IPS DF 6.9 (cell line): ENCODE measurements at regions not wholly inside any gene's neighbourhood (a gene's known extent, or its start where the extent isn't known, plus 50 kb on each side); places are given as distances from the start of the nearest gene placed in this dataset.
A peak's percentile ranks its signal among the peaks of the same experiment; 100 is the strongest.

ENCODE experiments used
- DNase-seq: peaks from one replicate; pipeline ENCODE4 v3.0.0-alpha.2; 2013; ENCODE audit warnings: low read depth, low spot score
- H3K27ac ChIP-seq: one replicate; pipeline ENCODE4 v1.5.1; 2013; ENCODE audit warnings: low read length, control low read depth
- H3K27me3 ChIP-seq: 2 replicates; pipeline ENCODE4 v1.6.1; 2013; ENCODE audit warnings: mild to moderate bottlenecking, low read length; ENCODE audit not compliant: control insufficient read depth, insufficient read depth
- H3K36me3 ChIP-seq: 2 replicates; pipeline ENCODE4 v1.6.1; 2013; ENCODE audit warnings: low read length; ENCODE audit not compliant: control insufficient read depth, insufficient read depth
- H3K4me1 ChIP-seq: 2 replicates; pipeline ENCODE4 v1.6.1; 2013; ENCODE audit warnings: low read length; ENCODE audit not compliant: control insufficient read depth, insufficient read depth
- H3K4me3 ChIP-seq: 2 replicates; pipeline ENCODE4 v1.5.1; 2013; ENCODE audit warnings: mild to moderate bottlenecking, low read length
- H3K9me3 ChIP-seq: 2 replicates; pipeline ENCODE4 v1.6.1; 2013; ENCODE audit warnings: low read length, inconsistent platforms; ENCODE audit not compliant: control insufficient read depth, insufficient read depth
- WGBS: extraction: QIAGEN DNeasy Blood & Tissue Kit; methylation state at CpG from one replicate; pipeline ENCODE4 v1.1.7; 2013; ENCODE audit warnings: mixed read lengths, missing lambda C conversion rate; ENCODE audit not compliant: insufficient read length, insufficient coverage; 5-methylcytosine and 5-hydroxymethylcytosine counted together

DNA sequence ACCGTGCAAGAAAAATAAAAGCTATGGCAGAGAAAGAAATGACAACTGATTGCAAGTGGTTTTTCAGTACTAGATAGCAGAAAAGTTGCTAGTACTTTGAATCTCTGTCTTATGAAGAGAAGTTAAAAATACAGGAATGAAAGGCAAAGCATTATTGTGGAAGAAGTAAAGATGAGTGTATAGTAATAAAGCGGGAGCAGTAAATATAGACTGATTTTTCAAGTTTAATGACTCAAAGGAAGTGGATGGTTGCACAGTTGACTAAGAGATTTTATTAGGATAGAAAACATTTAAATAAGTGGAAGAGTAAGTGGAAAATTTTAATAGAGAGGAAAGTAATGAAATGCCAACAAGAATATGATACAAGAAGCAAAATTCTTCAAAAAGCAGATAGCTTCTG lies 1076.1 kb upstream of the CADM2 start:
- no peak overlapping the region for H3K27ac ChIP-seq
- no peaks in the 10 kb centered on the region for H3K4me1 ChIP-seq
- H3K27me3 ChIP-seq = no peaks in the 10 kb centered on the region
- H3K4me3 ChIP-seq = no peak overlapping the region
- no peaks in the 10 kb centered on the region for H3K36me3 ChIP-seq
- no peak for DNase-seq
- WGBS = 100% methylated on average over 1 of the region's 2 CpGs
- H3K9me3 ChIP-seq = no peaks in the 10 kb centered on the region

DNA sequence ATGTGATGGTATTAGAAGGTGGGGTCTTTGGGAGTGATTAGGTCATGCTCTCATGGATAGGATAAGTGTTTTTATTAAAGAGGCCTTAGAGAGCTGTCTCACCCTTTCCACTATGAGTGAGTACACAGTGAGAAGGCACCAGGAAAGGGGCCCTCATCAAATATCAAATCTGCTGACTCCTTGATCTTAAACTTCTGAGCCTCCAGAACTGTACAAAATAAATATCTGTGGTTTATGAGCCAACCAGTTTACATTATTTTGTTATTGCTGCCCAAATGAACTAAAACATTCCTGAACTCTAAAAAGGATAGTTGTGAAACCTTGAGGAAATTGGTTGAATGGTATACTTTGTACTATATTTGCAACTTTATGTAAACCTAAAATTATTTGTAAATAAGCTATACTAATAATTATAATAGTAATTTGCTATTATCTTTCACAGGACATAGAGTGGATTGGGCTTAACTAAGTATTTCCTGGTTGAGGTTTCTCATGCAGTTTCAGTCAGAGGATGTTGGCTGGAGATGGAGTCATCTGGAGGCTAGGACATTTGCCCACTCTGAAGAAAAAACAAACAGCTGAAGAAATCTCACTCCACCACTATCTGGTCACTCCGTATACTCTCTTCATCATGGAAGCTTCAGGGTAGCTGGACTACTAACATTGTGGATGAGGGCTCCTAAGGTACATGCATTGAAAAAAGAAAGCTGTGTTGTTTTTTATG lies 1068.6 kb upstream of the CADM2 start:
- WGBS = no CpG with 5 or more reads among the region's 1 CpG
- H3K4me1 ChIP-seq = no peaks in the 10 kb centered on the region
- DNase-seq = no peak

DNA sequence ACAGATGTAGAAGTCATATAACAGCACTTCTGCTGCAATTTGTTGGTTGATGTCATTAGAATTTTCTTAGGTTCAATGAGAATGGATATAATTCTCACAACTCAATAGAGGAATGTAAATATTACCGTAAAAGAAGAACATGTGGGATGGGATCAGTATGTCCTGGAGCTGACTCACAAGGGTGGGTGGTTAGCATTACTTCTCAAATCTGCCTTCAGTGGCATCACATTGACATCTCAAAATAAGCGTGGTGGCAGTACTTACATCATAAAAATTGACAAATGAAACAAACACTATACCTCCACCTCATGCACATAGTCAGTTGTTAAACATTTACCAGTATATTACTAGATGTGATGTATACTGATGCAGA lies 1068.0 kb upstream of the CADM2 start:
- H3K4me3 ChIP-seq = no peak overlapping the region
- H3K4me1 ChIP-seq = no peaks in the 10 kb centered on the region
- H3K27ac ChIP-seq = no peak overlapping the region
- H3K36me3 ChIP-seq = no peaks in the 10 kb centered on the region
- no CpG with 5 or more reads among the region's 2 CpGs for WGBS
- no peaks in the 10 kb centered on the region for H3K27me3 ChIP-seq
- DNase-seq = no peak
- no peaks in the 10 kb centered on the region for H3K9me3 ChIP-seq

More for the DNA sequence above, 1068.6 kb upstream of the CADM2 start:
- Histone ChIP-seq H3K36me3 (no peaks in the 10 kb centered on the region), H3K9me3 (no peaks in the 10 kb centered on the region), H3K27me3 (no peaks in the 10 kb centered on the region), H3K27ac (no peak overlapping the region), H3K4me3 (no peak overlapping the region)

DNA sequence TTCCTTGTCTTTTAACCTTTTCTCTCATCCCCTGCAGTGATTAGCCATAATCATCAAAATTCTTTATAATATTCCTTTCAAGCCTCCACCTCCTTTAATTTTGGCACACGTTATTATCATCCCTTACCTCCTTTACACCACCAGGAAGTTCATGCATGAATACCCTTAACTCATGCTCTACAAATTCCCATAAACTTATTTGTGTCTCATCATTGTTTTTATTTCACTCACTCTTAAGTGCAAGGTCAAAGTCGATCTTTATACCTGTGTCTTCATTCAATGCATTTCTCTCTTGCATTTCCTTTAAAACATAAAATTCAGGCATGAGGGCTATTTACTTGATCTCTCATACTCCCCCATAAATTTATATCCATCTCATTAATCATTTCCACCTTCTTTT lies 1064.6 kb upstream of the CADM2 start:
- WGBS = 100% methylated on average over 1 of the region's 2 CpGs
- H3K27me3 ChIP-seq = no peaks in the 10 kb centered on the region
- H3K9me3 ChIP-seq = no peaks in the 10 kb centered on the region
- H3K36me3 ChIP-seq = no peaks in the 10 kb centered on the region
- H3K27ac ChIP-seq = no peak overlapping the region
- H3K4me1 ChIP-seq = no peaks in the 10 kb centered on the region
- no peak for DNase-seq
- no peak overlapping the region for H3K4me3 ChIP-seq

DNA sequence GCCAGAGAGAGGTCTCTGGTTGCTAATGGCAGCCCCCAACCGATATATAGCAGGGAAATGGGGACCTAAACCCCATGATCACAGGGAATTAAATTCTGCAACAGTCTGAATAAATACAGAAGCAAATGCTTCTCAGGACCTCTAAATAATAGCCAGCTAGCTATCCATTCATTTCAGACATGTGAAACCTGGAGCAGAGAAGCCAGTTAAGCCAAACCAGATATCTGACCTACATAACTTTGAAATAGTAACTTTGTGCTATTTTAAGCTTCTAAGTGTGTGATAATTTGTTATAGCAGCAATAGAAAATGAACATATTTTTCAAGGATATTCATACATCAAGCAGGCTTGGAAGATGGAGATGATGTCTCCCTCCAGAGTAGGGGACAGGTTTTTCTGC lies 1062.9 kb upstream of the CADM2 start:
- Histone ChIP-seq H3K4me1 (no peaks in the 10 kb centered on the region), H3K27ac (no peak overlapping the region), H3K4me3 (no peak overlapping the region), H3K36me3 (no peaks in the 10 kb centered on the region), H3K9me3 (no peaks in the 10 kb centered on the region), H3K27me3 (no peaks in the 10 kb centered on the region)
- WGBS = no CpG with 5 or more reads among the region's 1 CpG
- DNase-seq = no peak

DNA sequence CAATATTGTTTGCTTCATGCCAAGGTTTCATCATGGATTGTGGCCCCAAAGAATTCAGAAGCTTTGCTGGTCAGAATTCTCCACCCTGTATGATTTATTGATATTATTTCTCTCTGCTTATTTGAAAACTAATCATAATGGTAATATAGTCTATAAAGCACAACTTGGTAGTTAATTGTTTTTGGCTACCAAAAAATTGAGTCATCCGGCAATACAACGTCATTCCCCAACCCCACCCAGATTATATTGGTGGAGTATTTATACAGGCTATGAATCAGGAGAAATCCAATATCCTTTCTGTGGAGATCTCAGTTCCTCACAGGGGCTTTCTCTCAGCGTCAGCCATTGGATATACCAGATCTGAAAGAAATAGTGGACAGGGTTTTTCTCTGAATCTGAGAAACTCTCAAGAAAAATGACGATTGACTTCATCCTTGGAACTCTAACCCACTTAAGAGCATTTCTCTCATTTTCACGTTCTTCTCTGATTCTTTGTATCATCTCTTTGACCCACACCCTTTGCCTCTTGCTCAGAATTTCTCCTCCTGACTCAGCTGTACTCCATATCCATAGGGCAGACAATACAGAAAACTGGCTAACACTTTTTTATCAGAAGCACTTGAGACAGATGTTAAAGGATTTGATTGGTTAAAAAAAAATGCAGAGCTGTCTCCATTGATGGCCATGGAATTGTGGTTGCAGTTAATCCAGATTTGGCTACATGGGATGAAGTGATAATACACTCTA lies 1055.8 kb upstream of the CADM2 start:
- no peaks in the 10 kb centered on the region for H3K9me3 ChIP-seq
- H3K27ac ChIP-seq = no peak overlapping the region
- no peak overlapping the region for H3K4me3 ChIP-seq
- no CpG with 5 or more reads among the region's 5 CpGs for WGBS
- no peaks in the 10 kb centered on the region for H3K27me3 ChIP-seq
- no peaks in the 10 kb centered on the region for H3K36me3 ChIP-seq
- no peak for DNase-seq
- H3K4me1 ChIP-seq = peaks cover 4% of the 10 kb centered on the region

DNA sequence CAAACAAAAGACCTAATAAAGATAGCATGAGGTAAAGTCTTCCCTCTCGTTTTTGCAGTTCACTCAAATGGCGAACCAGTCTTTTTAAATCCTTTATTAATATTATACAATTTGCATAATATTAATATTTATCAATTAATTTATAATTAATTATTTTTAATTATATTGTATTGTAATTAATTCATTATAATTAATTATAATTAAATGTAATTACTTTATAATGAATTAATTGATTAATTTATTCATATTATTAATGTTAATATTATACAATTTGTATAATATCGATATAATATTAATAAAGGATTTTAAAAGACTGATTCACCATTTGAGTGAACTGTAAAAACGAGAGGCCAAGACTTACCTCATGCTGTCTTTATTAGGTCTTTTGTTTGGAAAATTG lies 1045.4 kb upstream of the CADM2 start:
- Histone ChIP-seq H3K27ac (no peak overlapping the region), H3K4me3 (no peak overlapping the region), H3K27me3 (no peaks in the 10 kb centered on the region), H3K36me3 (no peaks in the 10 kb centered on the region), H3K4me1 (no peaks in the 10 kb centered on the region), H3K9me3 (no peaks in the 10 kb centered on the region)
- DNase-seq = no peak
- 100% methylated on average over 1 of the region's 4 CpGs for WGBS

DNA sequence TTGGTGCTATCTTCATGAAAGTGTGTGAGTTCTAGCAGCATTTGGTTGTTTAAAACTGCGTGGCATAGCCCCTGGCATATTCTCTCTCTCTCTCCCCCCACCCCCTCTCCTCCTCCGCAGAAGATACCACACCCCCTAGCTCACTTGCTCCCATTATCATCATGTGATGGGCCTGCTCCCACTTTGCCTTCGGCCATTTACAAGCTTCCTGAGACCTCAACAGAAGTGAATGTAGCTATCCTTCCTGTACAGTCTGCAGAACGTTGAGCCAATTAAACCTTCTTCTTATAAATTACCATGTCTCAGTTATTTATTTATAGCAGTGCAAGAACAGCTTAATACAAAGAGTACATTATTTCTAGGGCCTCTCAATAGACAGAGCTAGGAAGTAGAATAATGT lies 1032.5 kb upstream of the CADM2 start:
- Histone ChIP-seq H3K4me3 (no peak overlapping the region), H3K27ac (no peak overlapping the region), H3K36me3 (no peaks in the 10 kb centered on the region; the same call in 1 of the 2 replicates), H3K9me3 (no peaks in the 10 kb centered on the region; the same call in 1 of the 2 replicates), H3K4me1 (no peaks in the 10 kb centered on the region), H3K27me3 (no peaks in the 10 kb centered on the region)
- DNase-seq = no peak
- WGBS = no CpG with 5 or more reads among the region's 4 CpGs

DNA sequence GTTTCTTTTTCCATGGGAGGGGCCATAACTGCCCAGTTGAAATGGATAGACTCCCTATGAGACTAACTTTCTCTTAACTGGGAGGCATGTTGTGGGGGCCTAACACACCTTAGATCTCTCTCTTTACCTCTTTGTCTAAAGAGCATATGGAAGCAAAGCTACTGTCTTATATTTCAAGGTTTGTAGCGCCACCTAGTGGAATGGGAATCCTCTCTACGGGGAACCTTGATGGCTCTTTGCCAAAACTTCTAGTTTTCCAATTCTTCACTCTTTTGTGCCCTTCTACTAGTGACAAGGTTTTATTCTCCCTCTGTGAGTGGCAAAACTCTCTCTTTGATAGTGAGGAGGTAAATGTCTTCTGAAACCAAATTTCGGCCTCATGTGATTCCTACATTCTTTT lies 1030.4 kb upstream of the CADM2 start:
- Histone ChIP-seq H3K9me3 (no peaks in the 10 kb centered on the region; the same call in 1 of the 2 replicates), H3K36me3 (no peaks in the 10 kb centered on the region; the same call in 1 of the 2 replicates), H3K27ac (no peak overlapping the region), H3K27me3 (no peaks in the 10 kb centered on the region), H3K4me1 (no peaks in the 10 kb centered on the region), H3K4me3 (no peak overlapping the region)
- DNase-seq = peak; percentile 35
- no CpG with 5 or more reads among the region's 3 CpGs for WGBS

DNA sequence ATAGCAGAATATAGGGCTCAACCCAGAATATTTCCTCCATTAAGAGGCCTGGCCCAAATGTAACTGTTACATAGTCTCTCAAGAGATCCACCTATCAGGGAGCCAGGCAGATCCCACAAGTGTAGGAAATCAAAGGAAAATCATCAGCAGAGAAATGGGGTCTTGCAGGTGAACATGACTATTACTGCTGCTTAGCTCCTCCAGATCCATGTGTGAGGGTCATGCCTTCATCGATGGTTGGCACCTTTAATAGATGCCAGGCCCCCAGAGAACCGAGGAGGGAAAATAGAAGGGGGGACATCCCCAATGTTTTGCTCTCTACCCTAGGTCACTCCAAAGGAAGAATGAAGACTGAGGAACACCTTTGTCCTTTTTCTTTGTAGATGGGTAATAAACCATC lies 1029.9 kb upstream of the CADM2 start:
- no peak overlapping the region for H3K27ac ChIP-seq
- no peaks in the 10 kb centered on the region; the same call in 1 of the 2 replicates for H3K36me3 ChIP-seq
- WGBS = no CpG with 5 or more reads among the region's 2 CpGs
- no peaks in the 10 kb centered on the region for H3K27me3 ChIP-seq
- H3K4me1 ChIP-seq = no peaks in the 10 kb centered on the region
- no peaks in the 10 kb centered on the region; the same call in 1 of the 2 replicates for H3K9me3 ChIP-seq
- no peak for DNase-seq
- H3K4me3 ChIP-seq = no peak overlapping the region
